SH-SY5Y (cell line): ENCODE measurements at regions not wholly inside any gene's neighbourhood (a gene's known extent, or its start where the extent isn't known, plus 50 kb on each side); places are given as distances from the start of the nearest gene placed in this dataset.

ENCODE experiments used
- GATA2 ChIP-seq: IDR thresholded peaks from 2 replicates; pipeline ENCODE4 v1.6.1; 2011; ENCODE audit warnings: mild to moderate bottlenecking, low read depth, low read length
- GATA3 ChIP-seq: IDR thresholded peaks from 2 replicates; pipeline ENCODE4 v1.6.1; 2011; ENCODE audit warnings: low read depth, mild to moderate bottlenecking, low read length, moderate library complexity

GRCh38 chr18:78455386-78455785, 524.2 kb upstream of the SALL3 start:
- TF ChIP-seq GATA2 (no peak), GATA3 (no peak)
